ENCODE measurements at regions not wholly inside any gene's neighbourhood (a gene's known extent, or its start where the extent isn't known, plus 50 kb on each side); places are given as distances from the start of the nearest gene placed in this dataset.

- no peak for TF ChIP-seq CTCF (conservative IDR thresholded peaks at IDR 0.05; ENCODE audit: low read depth, low read length)
- no peak for TF ChIP-seq POLR2A (IDR thresholded peaks at IDR 0.05; ENCODE audit: low read depth, low read length)
- TF ChIP-seq, protein P1, sequence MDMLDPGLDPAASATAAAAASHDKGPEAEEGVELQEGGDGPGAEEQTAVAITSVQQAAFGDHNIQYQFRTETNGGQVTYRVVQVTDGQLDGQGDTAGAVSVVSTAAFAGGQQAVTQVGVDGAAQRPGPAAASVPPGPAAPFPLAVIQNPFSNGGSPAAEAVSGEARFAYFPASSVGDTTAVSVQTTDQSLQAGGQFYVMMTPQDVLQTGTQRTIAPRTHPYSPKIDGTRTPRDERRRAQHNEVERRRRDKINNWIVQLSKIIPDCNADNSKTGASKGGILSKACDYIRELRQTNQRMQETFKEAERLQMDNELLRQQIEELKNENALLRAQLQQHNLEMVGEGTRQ (IDR thresholded peaks at IDR 0.05; ENCODE audit: low read depth, low read length) = no peak
- TF ChIP-seq CHD1 (IDR thresholded peaks at IDR 0.05; ENCODE audit: low read depth, low read length) = no peak
- TF ChIP-seq, protein P2, sequence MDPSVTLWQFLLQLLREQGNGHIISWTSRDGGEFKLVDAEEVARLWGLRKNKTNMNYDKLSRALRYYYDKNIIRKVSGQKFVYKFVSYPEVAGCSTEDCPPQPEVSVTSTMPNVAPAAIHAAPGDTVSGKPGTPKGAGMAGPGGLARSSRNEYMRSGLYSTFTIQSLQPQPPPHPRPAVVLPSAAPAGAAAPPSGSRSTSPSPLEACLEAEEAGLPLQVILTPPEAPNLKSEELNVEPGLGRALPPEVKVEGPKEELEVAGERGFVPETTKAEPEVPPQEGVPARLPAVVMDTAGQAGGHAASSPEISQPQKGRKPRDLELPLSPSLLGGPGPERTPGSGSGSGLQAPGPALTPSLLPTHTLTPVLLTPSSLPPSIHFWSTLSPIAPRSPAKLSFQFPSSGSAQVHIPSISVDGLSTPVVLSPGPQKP (IDR thresholded peaks at IDR 0.05; ENCODE audit: borderline replicate concordance, low read depth, low read length) = no peak
- TF ChIP-seq RFX5 (IDR thresholded peaks at IDR 0.05; ENCODE audit: low read depth, low read length) = no peak
- TF ChIP-seq SMC3 (IDR thresholded peaks at IDR 0.05; ENCODE audit: low read depth, low read length) = no peak
Measured at GRCh38 chr6:25180630-25181349, 98.4 kb upstream of the CARMIL1 start.

Data from IMR-90 (cell line).